HTR-8/SVneo (cell line): ENCODE measurements at regions not wholly inside any gene's neighbourhood (a gene's known extent, or its start where the extent isn't known, plus 50 kb on each side); places are given as distances from the start of the nearest gene placed in this dataset.

Experiments
- DNase-seq: peaks from one replicate; pipeline ENCODE4 v3.0.0; 2011; ENCODE audit warnings: low spot score, mixed read lengths; ENCODE audit not compliant: insufficient read length
- FAIRE-seq: peaks from 2 replicates; lab custom pipeline; 2011; peaks lifted over from hg19 to GRCh38; lab: Jason Lieb, UNC

DNA sequence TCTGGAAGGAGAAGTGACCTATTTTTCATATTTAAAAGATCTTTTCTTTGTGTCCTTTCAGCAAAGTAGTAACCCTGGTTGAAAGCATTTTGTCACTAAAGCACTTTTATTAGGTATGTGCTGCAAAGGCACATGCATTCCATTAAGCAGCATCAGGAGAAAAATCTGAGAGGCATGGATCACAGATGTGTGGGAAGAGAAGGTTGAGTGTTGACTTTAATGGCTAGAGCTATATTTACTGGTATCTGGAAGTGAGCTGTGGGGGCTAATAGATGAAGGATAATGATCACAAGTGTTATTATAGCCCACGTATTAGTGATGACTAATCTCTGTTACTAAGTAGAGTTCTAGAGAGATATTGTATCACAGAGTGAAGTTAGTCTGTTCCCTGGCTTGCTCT is 1520.7 kb downstream of the ARAP2 start:
- no peak for FAIRE-seq

DNA sequence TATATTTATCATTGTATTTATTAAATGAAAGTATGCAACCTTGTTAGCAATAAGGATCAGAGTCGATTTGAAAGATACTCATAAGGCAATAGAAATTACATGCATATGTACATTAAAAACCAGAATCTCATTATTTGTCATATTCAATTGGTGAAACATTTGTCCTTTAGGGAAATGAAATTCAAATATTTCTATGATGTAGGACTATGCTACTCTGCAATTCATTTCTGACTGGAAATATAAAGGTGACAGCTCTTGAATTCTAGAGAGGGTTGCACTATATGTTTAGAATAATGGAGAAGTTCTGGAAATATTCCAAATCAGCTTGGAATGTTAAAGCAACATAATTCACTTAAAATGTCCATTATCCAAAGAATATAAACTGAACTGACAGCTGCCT is 1519.8 kb downstream of the ARAP2 start:
- DNase-seq (no peak), FAIRE-seq (no peak)

More for the DNA sequence above, 1520.7 kb downstream of the ARAP2 start:
- no peak for DNase-seq

DNA sequence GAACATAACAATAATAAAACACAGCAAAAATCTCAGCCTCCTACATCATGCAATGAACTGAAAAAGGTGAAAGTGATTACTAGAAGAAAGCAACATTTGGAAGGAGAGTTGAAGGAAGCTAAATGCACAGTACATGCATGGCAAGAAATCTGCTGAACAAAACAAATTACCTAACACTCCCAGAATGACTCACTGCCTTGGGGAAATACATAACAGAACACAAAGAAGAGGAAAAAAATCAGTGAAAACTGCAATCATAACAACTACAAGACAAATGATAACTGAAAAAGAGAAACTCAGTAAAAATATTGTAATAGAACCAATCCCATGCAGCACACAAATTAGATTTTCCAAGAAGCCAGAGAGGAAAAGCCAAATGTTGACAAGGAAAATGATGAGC is 1513.2 kb downstream of the ARAP2 start:
- FAIRE-seq (no peak), DNase-seq (no peak)

DNA sequence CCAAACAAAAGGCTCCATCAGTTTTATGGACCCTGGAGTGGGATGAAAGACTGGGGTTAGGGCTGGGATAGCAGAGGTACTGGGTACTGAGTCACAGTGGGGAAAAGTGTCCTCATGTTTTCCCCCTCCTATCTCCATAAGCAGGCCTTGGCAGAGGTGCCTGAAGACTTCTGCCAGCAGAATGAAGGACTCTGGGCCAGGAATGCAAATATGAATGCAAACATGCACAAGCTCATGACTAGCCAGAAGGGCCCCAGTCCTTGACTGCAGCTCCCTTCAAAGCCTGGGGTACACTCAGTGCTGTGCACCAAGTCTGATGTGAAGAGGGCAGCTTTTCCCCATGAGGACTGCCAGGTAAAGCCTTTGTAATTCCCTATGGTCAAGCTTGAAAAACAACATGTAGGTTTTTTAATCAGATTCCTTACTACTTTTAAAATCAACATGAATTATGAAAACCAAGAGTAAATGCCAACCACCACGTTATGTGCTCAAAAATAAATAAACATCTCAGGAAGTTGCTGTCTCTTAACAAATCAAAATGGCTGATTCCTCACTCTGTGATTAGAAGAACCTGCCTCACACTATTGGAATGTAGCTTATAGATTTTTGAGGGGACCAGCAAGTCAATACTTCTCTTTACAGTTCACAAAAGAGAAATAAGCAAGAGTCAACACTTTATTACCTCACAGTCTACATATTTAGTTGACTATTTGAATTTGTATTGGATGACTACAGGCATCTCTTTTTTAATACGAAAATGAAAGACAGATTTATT is 1512.0 kb downstream of the ARAP2 start:
- DNase-seq (no peak), FAIRE-seq (no peak)

DNA sequence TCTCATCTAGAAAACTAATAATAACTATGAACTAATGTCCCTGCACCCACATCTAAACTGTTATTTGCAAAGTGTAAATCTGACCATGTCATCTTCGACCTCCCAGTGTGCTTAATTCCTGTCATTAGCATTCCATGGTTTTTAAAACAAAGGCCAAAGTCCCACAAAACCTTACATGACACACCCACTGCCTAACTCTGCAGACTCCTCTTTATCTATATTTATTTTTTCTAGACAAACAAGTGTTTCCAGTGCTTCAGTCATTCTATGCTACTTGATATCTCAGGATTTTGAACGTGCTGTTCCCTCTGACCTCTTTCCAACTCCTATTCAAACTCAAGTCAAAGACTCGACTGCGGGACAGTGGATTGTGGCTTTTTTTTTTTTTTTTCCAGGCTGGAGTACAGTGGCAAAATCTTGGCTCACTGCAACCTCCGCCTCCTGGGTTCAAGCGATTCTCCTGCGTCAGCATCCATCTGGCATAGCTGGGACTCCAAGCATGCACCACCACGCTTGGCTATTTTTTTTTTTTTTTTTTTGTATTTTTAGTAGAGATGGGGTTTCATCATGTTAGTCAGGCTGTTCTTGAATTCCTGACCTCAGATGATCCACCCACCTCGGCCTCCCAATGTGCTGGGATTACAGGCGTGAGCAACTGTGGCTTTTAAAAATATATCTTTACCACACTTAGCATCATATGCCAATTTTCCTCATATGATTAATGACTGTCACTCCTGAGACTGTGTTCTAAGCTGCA is 1511.0 kb downstream of the ARAP2 start:
- DNase-seq (no peak), FAIRE-seq (no peak)

DNA sequence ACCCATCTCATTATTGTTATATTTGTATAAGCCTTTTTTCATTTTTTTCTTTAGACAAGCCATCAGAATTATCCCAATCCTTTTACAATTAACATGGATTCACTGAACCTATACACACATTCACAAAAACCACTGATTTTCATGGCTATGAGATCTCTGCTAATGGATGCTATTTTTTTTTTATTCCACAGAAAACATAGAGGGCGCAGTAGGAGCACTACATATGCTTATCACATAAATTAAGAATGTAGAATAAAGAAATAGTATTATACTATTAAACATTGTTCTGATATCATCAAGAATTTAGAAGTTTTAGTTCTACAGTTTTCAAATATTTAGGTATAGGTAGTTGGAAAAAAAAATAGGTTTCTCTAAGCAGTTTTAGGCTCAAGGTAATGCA is 1477.4 kb downstream of the ARAP2 start:
- DNase-seq, result no peak
- FAIRE-seq, result no peak

DNA sequence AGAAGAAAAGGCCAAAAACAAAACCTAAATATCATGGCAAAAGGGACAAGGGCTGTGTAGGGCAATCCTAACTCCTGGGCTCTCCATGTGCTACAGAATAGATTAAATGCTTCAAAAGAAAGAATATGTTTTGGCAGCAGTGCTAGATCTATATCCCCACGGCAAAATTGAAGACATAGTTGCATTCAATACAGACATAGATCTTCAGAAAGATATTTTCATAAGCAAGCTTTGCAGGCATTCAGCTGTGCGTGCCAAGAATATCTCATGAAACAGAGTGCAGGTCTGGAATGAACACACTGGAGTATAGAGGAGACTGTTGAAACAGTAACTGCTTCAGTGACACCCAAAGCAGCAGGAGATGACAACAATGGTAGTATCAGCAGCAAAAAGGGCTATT is 1476.9 kb downstream of the ARAP2 start:
- FAIRE-seq (no peak), DNase-seq (no peak)

DNA sequence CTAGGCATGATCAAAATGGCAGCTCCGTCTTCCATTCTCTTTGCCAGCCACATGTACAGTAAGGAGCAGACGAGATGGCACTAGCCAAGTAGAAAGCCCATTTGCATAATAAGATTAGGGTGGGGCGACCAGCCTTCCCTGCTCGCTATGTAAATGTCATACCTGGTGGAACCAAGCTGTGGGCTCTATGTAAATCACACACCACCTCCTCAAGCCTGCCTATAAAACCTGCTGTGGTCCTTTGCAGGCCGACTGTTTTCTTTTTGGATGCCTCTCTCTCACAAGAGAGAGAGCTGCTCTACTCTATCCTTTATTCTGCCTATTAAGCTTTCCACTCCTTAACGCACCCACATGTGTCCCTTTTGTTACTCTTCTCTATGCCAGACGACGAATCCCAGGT is 1472.7 kb downstream of the ARAP2 start:
- DNase-seq (no peak), FAIRE-seq (no peak)

DNA sequence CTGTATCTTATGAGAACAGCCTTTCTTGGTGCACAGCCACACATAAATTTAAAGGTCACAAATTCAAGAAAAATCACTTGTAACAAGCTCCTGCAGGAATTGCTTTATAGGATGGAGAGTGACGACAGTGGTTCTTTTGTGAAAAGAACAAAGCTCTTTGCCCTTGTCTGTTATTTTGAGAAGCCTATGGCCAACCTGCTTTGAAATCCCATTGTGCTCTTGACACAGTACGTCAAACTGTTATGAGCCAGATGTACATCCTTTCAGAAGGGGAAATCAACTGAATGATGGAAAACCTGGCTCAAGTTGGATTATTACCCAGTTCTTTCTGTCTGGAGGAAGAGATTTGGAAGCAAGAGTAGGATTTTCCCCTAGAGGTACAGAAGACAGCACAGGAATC is 1454.2 kb downstream of the ARAP2 start:
- no peak for FAIRE-seq
- no peak for DNase-seq

DNA sequence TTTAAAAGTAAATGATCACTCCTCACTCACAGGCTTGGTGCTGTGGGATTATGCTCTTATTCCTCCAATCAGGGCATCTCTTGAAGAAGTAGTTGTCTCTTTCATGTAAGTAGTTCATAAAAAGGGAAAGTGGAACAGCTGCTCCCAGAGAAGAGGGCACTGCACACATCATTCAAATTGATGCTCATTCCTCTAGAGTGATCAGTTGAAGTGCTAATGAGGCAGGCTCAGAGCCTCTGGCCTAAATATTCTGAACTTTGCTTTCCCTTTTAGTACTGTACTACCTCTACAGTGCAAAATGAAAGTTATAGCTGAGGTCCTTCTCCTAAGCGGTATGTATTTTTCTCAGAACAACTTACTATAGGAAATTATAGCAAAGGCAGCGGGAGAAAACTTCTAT is 1453.1 kb downstream of the ARAP2 start:
- DNase-seq, result no peak
- FAIRE-seq, result no peak

DNA sequence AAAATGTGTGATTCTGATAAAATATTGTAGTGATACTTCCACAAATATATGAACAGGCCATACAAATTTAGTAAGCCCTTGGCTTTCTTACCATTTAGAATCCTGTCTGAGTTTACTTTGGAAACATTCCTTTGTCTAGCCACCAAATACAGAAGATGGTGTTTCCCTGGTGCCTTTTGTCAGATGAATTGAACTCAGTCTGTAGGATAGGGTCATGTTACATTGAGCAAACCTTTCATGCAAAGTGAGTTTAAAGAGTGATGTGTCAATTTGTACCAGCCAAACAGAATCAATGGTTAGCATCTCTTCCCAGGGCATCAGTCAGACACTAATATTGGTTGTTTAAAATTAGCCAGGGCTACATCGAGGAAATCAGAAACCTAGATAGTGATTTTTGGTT is 1443.4 kb downstream of the ARAP2 start:
- no peak for FAIRE-seq

DNA sequence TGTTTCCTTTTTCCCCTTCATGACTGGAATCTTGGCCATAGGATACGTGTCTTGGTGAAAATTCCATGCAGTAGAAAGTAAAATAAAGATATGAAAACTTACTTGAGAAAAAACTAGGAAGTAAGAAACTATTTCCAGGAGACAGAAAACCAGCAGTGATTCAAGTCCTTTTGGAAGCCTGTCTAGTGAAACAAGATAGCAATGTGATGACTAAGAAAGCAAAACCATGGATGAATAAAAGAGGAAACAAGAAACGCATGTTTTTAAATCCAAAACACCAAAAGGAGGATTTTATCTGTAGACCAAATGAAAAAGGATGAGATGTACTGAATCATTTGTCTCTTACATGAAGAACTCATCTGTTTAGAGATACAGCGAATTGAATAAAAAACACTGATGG is 1430.0 kb downstream of the ARAP2 start:
- no peak for FAIRE-seq
- DNase-seq, result no peak

More for the DNA sequence above, 1443.4 kb downstream of the ARAP2 start:
- no peak for DNase-seq

DNA sequence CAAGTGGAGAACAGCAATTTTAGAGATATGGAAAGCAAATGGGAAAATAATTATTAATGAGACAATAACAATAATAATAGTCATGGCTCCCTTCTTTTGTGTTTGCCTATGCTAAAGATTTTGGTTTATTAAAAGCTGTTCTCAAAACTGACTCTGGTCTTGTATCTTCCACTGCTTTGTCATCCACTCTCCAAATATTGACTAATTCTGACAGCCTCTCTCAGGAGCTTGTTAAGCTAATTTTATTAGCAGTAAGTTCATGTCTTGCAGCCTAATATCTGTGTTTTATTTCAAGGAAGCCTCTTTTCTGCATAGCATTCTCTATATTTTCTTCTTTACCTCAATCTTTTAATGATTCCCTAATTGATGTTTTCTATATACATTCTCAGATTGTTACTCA is 1419.8 kb downstream of the ARAP2 start:
- FAIRE-seq (no peak), DNase-seq (no peak)

DNA sequence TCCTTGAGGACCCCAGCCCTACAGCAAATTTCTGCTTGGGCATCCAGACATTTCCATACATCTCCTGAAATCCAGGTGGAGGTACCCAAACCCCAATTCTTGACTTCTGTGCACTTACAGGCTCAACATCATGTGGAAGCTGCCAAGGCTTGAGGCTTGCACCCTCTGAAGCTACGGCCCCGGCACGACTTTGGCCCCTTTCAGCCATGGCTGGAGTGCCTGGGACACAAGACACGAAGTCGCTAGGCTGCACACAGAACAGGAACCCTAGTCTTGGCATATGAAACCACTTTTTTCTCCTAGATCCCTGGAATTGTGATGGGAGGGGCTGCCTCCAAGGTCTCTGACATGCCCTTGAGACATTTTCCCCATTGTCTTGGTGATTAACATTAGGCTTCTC is 1417.7 kb downstream of the ARAP2 start:
- FAIRE-seq (no peak), DNase-seq (no peak)

DNA sequence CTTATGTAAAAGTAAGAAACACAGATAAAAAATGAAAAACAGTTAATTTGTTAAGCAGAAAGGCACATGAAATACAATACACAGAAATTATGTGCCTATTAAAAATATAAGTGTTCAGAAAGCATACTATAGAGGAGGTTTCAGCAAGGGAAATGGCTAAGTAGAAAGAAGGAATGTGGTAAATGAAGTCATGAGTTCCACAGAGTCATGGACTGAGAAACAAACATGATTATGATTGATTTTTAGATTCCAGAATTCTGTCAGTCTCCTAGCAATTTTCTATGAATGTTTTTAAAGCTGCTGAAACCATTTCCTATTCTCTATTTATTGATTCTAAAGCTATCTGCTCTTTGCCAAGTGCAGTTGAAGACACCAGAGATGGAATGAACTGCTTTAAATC is 1398.4 kb downstream of the ARAP2 start:
- no peak for DNase-seq
- FAIRE-seq, result no peak

DNA sequence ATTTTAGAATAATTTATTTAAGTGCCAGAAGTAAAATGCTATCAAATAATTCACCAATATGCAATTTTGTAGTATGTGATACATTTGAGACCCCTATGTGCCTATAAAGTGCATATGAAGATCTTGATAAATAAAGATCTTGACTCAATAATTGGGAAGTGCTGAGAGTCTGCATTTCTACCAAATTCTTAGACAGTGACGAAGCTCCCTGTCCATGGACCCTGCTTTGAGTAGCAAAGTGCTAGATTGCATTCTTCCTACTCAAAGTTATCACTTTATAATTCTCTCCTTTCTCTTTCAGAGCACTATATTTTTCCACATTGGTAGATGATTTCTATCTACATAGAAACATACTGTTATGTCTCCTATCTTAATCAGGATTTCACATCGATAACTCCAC is 1393.9 kb downstream of the ARAP2 start:
- FAIRE-seq (no peak), DNase-seq (no peak)

DNA sequence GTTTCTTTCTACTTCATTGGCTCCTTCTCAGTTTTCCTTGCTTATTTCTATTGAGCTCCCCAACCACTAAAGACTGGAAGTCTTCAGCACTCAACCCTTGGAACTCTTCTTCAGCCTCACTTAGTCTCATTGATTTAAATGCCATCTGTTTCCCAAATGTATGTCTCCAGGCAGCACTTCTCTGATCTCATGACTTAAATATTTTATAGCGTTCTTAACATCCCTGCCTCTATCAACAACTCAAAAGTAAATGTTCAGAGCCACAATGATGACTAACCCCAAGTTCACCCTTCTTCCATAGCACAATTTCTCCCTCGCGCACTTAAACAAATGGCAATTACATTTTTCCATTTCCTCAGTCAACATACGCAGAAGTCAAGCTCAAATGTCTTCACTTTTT is 1393.3 kb downstream of the ARAP2 start:
- DNase-seq, result peak; percentile 41
- no peak for FAIRE-seq

DNA sequence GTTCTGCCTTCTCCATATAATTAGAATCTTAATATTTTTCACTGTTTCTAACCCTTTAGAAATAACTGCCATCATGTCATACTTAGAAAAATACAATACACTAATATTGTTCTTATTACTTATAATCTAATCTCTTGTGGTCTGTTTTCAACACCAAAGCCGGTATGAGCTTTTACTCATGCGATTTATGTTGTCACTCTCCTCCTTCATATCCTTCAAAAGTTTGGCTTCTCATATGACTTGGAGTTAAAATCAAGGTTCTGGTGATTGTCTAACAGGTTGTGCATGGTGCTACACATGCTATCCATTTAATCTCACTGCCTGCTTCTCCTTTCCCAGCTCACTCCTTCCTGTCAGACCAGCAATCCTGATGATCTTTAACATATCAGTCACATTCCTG is 1392.9 kb downstream of the ARAP2 start:
- FAIRE-seq (no peak), DNase-seq (peak; percentile 17)

DNA sequence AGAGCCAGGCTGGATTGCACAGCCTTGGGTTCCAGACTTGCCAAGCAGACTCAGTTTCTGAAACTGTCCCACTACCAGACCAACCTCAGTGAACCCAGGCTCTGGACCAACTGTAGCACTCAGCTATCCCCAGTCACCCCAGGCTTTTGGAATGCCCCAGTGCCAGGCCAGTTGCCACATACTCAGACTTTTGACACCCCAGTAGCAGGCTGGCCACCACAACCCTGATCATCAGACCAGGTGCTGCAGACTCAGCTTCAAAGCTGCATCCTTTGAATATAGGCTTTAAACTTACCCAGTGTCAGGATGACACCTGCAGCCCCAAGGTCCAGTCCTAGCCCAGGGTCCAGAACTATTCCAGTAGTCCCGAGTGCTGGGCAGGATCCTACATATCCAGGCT is 1389.9 kb downstream of the ARAP2 start:
- no peak for DNase-seq
- FAIRE-seq, result no peak

DNA sequence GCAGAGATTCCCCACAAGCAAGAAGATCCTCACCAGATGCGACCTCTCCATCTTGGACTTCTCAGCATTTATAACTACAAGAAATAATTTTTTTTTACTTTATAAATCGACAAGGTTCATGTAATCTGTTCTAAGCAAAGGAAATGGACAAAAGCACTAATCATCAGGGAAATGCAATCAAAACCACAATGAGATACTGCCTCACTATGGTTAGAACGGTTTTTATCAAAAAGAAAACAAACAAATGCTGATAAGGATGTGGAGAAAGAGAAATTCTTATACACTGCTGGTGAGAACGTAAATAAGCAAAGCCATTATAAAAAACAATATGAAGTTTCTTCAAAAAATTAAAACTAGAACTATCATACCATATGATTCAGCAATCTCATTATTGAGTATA is 1382.6 kb downstream of the ARAP2 start:
- FAIRE-seq (no peak), DNase-seq (no peak)

DNA sequence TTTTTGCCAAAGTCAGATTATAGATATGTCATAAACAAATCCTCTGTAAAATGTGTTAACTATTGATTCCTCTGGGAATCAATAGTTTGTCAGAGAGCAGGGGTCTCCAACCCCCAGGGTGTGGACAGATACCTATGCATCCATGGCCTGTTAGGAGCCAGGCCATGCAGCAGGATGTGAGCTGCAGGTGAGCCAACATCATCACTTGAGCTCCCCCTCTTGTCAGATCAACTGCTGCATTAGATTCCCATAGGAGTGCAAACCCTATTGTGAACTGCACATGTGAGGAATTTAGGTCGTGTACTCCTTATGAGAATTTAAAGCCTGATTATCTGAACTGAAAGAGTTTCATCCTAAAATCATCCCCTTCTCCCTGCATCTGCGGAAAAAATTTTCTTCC is 1365.4 kb downstream of the ARAP2 start:
- no peak for FAIRE-seq

DNA sequence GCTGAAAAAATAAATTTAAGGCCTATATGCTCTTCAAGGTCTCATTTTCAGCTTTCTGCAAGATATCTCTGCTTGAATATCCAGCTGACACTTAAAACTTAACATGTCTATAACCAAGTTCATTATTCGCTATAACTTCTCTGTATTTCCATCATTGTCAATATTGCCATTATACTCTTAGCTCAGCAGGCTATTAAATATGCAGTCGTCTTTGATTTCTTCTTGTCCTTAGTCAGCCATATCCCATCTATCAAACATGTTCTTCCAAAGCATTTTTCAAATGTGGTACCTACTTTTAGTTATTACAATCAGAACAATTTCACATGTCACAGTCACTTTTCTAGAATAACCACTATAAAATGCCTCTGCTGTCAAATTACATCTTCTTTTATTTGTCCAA is 1364.1 kb downstream of the ARAP2 start:
- FAIRE-seq, result no peak

More for the DNA sequence above, 1365.4 kb downstream of the ARAP2 start:
- no peak for DNase-seq

More for the DNA sequence above, 1364.1 kb downstream of the ARAP2 start:
- no peak for DNase-seq
